ENCODE measurements at regions not wholly inside any gene's neighbourhood (a gene's known extent, or its start where the extent isn't known, plus 50 kb on each side); places are given as distances from the start of the nearest gene placed in this dataset.
"Not testable (repeated sequence)": the region's sequence is repeated elsewhere in the genome, so short reads cannot be mapped to it uniquely, and the experiment has no call there.

DNA sequence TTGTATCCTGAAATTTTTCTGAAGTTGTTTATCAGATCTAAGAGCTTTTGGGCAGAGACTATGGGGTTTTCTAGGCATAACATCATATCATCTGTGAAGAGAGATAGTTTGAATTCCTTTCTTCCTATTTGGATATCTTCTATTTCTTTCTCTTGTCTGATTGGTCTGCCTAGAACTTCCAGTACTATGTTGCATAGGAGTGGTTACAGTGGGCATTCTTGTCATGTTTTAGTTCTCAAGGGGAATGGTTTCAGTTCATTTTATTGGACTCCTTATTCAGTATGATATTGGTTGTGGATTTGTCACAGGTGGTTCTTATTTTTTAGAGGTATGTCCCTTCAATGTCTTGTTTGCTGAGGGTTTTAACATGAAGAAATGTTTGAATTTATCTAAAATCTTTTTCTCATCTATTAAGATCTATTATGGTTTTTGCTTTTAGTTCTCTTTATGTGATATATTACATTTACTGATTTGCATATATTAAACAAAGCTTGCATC, 286.6 kb upstream of the C1QTNF3 start:
- not testable (repeated sequence) for DNase-seq

GRCh38 chr5:34331928-34332454, 289.0 kb upstream of the C1QTNF3 start:
- not testable (repeated sequence) for DNase-seq

GRCh38 chr5:34339408-34340001, 296.5 kb upstream of the C1QTNF3 start:
- DNase-seq = not testable (repeated sequence)

- DNase-seq = not testable (repeated sequence)
These were observed 301.7 kb upstream of the RAI14 start for GRCh38 chr5:34354440-34354839.

DNA sequence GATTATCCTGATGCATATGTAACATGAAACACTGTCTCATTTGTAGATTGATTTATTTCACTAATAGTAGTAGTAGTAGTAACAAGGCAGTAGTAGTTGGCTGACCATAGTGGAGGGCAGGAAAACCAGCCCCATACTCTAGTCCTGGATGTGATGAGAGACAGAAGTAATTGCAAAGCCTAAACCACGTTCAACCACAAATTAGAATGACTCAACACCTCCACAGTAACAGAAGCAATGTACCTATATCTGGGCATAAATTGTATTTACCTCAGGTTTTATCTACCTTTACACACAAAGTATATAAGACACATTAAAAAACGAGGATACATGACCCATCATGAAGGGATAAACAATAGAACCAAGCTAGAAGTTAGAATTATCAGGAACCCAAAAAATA, 284.7 kb upstream of the RAI14 start:
- DNase-seq = not testable (repeated sequence)

DNA sequence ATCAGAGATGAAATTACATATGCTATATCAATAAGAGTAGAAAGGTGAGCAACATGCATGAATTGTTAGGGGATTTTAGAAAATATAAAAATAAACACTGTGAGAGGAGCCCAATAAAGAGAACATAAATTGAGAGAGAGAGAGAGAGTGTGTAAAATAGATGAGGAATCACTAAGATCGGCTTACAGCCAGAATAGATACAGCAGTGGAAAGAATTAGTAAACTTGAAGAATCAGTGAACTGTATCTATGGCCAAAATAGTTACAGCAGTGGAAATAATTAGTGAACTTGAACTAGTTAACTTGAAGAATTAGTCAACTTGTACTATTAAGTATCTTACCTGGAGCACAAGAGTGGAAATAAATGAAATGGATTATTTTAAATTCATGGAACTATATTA, 284.3 kb upstream of the RAI14 start:
- DNase-seq = not testable (repeated sequence)

GRCh38 chr5:34372739-34373138, 283.4 kb upstream of the RAI14 start:
- DNase-seq = not testable (repeated sequence)

GRCh38 chr5:34377651-34378050, 278.5 kb upstream of the RAI14 start:
- not testable (repeated sequence) for DNase-seq

GRCh38 chr5:34378498-34378897, 277.6 kb upstream of the RAI14 start:
- DNase-seq = not testable (repeated sequence)

- DNase-seq = not testable (repeated sequence)
These were observed 267.4 kb upstream of the RAI14 start for GRCh38 chr5:34388754-34389153.

DNA sequence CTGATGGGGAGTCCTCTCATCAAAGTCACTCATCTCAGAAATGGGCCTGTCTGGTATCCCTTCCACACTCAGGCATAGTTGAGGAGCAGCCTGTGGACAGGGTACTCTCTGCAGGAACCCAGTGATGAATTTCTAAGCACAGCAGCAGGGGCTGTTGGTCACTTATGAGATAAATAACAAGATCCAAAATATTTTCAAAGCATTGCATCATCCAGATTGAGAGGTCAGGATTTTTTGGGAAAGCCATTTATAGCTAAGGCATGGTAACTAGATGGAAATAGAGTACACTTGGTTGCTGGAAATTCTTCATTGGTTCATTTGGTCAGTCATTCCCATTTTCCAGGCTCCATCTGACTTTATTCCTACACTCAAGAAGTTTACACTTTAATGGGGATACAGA, 246.8 kb upstream of the RAI14 start:
- no peak for DNase-seq

DNA sequence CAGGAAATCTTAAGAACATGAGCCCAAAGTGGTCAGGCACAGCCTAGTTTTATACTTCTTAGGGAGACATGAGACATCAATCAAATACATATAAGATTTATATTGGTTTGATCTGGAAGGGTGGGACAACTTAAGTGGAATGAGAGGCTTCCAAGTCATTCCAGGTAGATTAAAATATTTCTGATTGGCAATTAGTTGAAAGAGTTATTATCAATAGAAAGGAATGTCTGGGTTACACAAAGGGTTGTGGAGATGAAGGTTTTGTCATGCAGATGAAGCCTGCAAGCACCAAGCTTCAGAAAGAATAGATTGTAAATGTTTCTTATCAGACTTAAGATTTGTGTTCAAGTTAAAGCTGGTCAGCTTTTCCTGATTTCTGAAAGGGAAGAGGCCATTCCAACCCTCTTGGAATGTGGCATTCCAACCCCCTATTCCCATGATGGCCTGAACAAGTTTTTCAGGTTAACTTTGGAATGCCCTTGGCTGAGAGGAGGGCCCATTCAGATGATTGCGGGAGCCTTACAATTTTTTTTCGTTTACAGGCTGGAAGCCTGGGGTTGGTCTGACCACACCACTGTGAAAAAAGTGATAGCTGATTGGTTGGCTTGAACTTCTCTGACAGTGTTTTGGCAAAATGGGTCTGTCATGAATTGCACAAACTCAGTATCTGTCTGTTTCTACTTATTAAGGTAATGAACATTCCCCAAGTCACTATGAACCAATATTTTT, 245.6 kb upstream of the RAI14 start:
- no peak for DNase-seq

DNA sequence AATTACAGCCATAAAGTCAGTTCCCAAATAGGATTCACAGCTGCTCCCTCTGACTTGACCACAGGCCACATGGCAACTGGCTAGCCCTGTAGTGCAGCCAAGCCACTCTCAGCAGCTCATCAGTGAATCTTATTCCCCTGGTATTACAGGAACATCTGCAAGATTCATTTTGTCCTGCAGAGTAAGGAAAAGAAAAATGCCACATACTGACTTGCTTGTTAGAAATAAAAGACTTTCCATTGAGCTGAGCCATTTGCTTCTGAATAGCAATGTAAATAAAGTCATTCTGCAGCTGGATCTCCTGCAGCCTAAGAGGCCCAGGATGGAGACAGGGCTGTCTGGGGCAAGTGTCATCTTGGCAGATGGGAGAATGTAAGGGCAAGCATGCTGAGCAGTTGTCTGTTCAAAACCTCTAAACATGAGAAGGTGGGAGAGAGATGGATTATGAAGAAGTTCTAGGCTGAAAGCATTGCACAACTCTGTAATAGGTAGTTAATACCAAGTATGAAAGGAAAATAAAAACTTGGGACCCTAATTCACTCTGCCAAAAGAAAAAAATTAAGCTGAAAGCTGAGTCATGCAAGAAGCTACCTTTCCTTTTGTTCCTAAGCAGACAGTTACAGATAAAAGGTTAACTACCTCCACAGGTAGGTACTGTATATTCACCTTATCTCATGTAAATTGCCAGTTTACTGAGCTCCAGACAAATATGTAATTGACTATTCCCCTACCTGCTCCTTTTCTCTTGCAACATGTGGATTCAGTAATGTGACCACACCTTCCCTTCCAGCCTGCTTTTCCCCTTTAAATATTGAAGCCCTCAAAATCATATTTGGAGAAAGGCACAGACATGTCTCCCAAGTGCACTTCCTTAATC, 244.4 kb upstream of the RAI14 start:
- no peak for DNase-seq

- no peak for DNase-seq
These were observed 243.4 kb upstream of the RAI14 start for GRCh38 chr5:34412736-34413135.

GRCh38 chr5:34415559-34416198, 240.4 kb upstream of the RAI14 start:
- no peak for DNase-seq

DNA sequence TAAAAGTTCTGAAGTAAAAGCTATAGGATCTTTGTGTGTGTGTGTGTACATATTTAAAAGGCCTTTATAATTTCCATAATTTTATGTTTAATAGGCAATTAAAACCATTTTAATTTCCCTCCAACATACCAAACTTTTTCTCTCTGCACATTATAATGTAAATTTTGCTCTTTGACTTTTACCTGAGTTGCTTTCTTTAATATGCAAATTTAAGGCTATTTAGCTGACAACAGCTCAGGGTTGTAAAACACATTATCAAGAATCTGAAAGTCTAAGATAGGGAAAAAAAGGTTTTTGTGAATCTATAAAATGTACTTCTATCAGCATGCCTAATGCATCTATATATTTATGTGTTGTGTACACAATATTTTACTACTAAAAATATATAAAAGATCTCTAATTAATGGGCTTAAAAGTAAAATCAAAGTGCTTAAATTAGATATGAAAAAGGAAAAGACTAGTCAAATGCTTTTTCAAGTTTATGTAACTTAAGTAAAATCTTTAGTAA, 239.6 kb upstream of the RAI14 start:
- no peak for DNase-seq

- not testable (repeated sequence) for DNase-seq
These were observed 235.9 kb upstream of the RAI14 start for GRCh38 chr5:34420191-34420590.

DNA sequence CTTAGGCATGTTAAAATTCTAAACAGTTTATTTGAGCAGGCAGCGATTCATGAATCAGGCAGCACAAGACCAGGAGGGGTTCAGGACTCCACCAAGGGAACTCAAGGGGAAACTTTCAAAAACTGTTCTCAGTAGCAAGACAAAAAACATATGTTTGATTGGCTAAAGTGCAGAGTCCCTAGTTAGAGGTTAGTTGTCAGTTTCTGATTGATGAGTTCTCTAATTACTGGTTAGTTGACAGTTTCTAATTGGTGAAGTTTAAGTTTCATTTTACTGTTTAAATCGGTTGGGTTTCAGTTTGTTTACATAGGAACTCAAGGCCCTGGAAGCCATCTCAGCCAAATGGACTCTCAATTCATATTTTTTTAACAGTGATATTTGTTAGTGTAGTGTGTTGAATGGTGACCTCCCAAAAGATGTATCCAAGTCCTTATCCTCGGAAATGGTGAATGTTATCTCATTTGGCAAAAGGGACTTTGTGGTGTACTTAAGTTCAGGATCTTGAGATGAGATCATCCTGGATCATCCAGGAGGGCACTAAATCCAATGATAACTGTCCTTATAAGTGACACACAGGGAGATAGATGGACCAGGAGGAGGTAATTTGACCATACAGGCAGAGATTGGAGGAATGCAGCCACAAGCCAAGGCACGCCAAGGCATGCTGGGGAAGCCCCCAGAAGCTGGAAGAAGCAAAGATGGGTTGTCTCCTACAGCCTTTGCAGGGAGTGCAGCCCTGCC, 219.2 kb upstream of the RAI14 start:
- no peak for DNase-seq

- DNase-seq = no peak
These were observed 216.5 kb upstream of the RAI14 start for GRCh38 chr5:34439601-34440000.

GRCh38 chr5:34441767-34442166, 214.4 kb upstream of the RAI14 start:
- DNase-seq = not testable (repeated sequence)

GRCh38 chr5:34447424-34447823, 208.7 kb upstream of the RAI14 start:
- no peak for DNase-seq

DNA sequence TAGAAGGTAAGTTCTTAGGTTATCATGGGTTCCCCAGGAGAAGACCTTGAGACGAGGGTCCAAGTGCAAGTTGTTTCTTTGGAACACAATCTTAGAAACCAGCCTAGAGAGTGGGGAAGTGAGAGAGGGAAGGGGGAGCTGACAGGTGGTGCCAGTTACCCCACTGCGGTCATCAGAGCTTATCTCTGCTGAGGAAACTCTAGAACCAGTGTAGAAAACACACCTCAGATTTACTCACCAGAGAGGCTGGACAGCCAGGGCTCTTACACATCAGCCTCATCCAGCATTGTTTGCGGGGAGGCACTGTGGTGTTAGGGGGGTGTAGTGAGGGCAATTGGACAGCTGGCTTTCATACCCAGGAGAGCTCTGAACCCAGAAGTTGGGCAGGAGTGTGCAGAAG, 206.5 kb upstream of the RAI14 start:
- DNase-seq = no peak
